Left ventricle myocardium superior (tissue), 1 donor: ENCODE measurements at regions not wholly inside any gene's neighbourhood (a gene's known extent, or its start where the extent isn't known, plus 50 kb on each side); places are given as distances from the start of the nearest gene placed in this dataset.

Experiments
- ATAC-seq: fragments of 200-7000 bp; cut with Tn5 transposase; one replicate; pipeline ENCODE4 v1.9.1; 2020; ENCODE audit warnings: mild to moderate bottlenecking, moderate library complexity
- DNase-seq: peaks from one replicate; pipeline ENCODE4 v3.0.0-alpha.2; 2020
- intact Hi-C: fragments of 100-400 bp; cut with micrococcal nuclease; formaldehyde crosslinking; loops from one replicate; pipeline ENCODE4 v1.11.0; 2022
- donor health status: DM: no; HTN: yes; CAD: no; lungs with severe emphysema.

- ATAC-seq, result no peak
- intact Hi-C loops, result no loop called here
- DNase-seq, result no peak
Measured at GRCh38 chr4:164481306-164482091, 272.4 kb upstream of the SMIM31 start.

GRCh38 chr4:164482092-164482404 is 271.9 kb upstream of the SMIM31 start:
- intact Hi-C loops, result no loop called here
- ATAC-seq, result no peak
- no peak for DNase-seq

GRCh38 chr4:164482758-164483157 is 271.2 kb upstream of the SMIM31 start:
- ATAC-seq (no peak), DNase-seq (no peak)
- intact Hi-C loops, result no loop called here

- ATAC-seq, result no peak
- intact Hi-C loops, result no loop called here
- DNase-seq, result no peak
Measured at GRCh38 chr4:164483711-164484110, 270.2 kb upstream of the SMIM31 start.

- DNase-seq (no peak), ATAC-seq (no peak)
- intact Hi-C loops, result no loop called here
Measured at GRCh38 chr4:164484551-164484950, 269.4 kb upstream of the SMIM31 start.

GRCh38 chr4:164485136-164485535 is 268.8 kb upstream of the SMIM31 start:
- intact Hi-C loops, result no loop called here
- ATAC-seq (no peak), DNase-seq (no peak)

GRCh38 chr4:164488114-164488513 is 265.8 kb upstream of the SMIM31 start:
- intact Hi-C loops, result no loop called here
- ATAC-seq (no peak), DNase-seq (no peak)

- DNase-seq (no peak), ATAC-seq (no peak)
- intact Hi-C loops, result no loop called here
Measured at GRCh38 chr4:164501074-164501473, 252.9 kb upstream of the SMIM31 start.

- ATAC-seq (no peak), DNase-seq (no peak)
- intact Hi-C loops, result no loop called here
Measured at GRCh38 chr4:164503874-164504273, 250.1 kb upstream of the SMIM31 start.

GRCh38 chr4:164508097-164508496 is 245.8 kb upstream of the SMIM31 start:
- DNase-seq, result no peak
- intact Hi-C loops, result no loop called here
- no peak for ATAC-seq

- DNase-seq (no peak), ATAC-seq (no peak)
- intact Hi-C loops, result no loop called here
Measured at GRCh38 chr4:164508771-164509170, 245.2 kb upstream of the SMIM31 start.

- no peak for DNase-seq
- no peak for ATAC-seq
- intact Hi-C loops, result no loop called here
Measured at GRCh38 chr4:164509951-164510350, 244.0 kb upstream of the SMIM31 start.

GRCh38 chr4:164512124-164512523 is 241.8 kb upstream of the SMIM31 start:
- no peak for DNase-seq
- intact Hi-C loops, result no loop called here
- ATAC-seq, result no peak

- DNase-seq (no peak), ATAC-seq (no peak)
- intact Hi-C loops, result no loop called here
Measured at GRCh38 chr4:164514765-164515164, 239.2 kb upstream of the SMIM31 start.

- intact Hi-C loops, result no loop called here
- DNase-seq, result no peak
- ATAC-seq, result no peak
Measured at GRCh38 chr4:164524789-164525188, 229.1 kb upstream of the SMIM31 start.

GRCh38 chr4:164526933-164527583 is 226.9 kb upstream of the SMIM31 start:
- intact Hi-C loops, result no loop called here
- no peak for ATAC-seq
- DNase-seq, result no peak

GRCh38 chr4:164529058-164529457 is 224.9 kb upstream of the SMIM31 start:
- ATAC-seq (no peak), DNase-seq (no peak)
- intact Hi-C loops, result no loop called here

- ATAC-seq (no peak), DNase-seq (no peak)
- intact Hi-C loops, result no loop called here
Measured at GRCh38 chr4:164529486-164529885, 224.4 kb upstream of the SMIM31 start.

- DNase-seq, result no peak
- intact Hi-C loops, result no loop called here
- no peak for ATAC-seq
Measured at GRCh38 chr4:164531336-164531735, 222.6 kb upstream of the SMIM31 start.

- ATAC-seq (no peak), DNase-seq (no peak)
- intact Hi-C loops, result no loop called here
Measured at GRCh38 chr4:164536814-164537213, 217.1 kb upstream of the SMIM31 start.

GRCh38 chr4:164538097-164538496 is 215.8 kb upstream of the SMIM31 start:
- ATAC-seq (no peak), DNase-seq (no peak)
- intact Hi-C loops, result no loop called here
